A673 (cell line): ENCODE measurements at regions not wholly inside any gene's neighbourhood (a gene's known extent, or its start where the extent isn't known, plus 50 kb on each side); places are given as distances from the start of the nearest gene placed in this dataset.

Source experiments
- BruUV-seq: library from RNA; stranded (reverse); fragments of 400-500 nt; replicated peaks from 2 replicates; lab custom pipeline; 2021; lab: Mats Ljungman, UMichigan
- CTCF ChIA-PET: fragments of 300-600 bp; sonication (Branson Sonifier 250); formaldehyde crosslinking; loops from one replicate; lab custom pipeline; 2022; ENCODE audit warnings: antibody characterized with exemption; lab: Charles Lee
- POLR2A ChIA-PET: fragments of 300-600 bp; sonication (Branson Sonifier 250); formaldehyde crosslinking; loops from one replicate; lab custom pipeline; 2022; ENCODE audit warnings: antibody characterized with exemption; ENCODE audit not compliant: low non-redundant PET; lab: Charles Lee
- DNase-seq: peaks from one replicate; pipeline ENCODE4 v3.0.0-alpha.2; 2015; ENCODE audit warnings: low spot score
- H3K27ac ChIP-seq: fragments of 200-600 bp; sonication (generic); 2 replicates; pipeline ENCODE4 v1.5.1; 2016; ENCODE audit warnings: mixed run types, low read depth, mild to moderate bottlenecking, mixed read lengths, antibody characterized with exemption, low read length; ENCODE audit not compliant: poor library complexity, severe bottlenecking
- H3K27me3 ChIP-seq: fragments of 200-600 bp; sonication (generic); replicated peaks from 2 replicates; pipeline ENCODE4 v1.6.1; 2017; ENCODE audit warnings: mixed run types, low read depth, mild to moderate bottlenecking, mixed read lengths, antibody characterized with exemption, low read length; ENCODE audit not compliant: insufficient read depth, poor library complexity
- H3K36me3 ChIP-seq: fragments of 200-600 bp; sonication (generic); 2 replicates; pipeline ENCODE4 v1.6.1; 2016; ENCODE audit warnings: mixed run types, mild to moderate bottlenecking, mixed read lengths, antibody characterized with exemption, low read length; ENCODE audit not compliant: insufficient read depth, poor library complexity, severe bottlenecking
- H3K4me1 ChIP-seq: fragments of 200-600 bp; sonication (generic); 2 replicates; pipeline ENCODE4 v1.6.1; 2017; ENCODE audit warnings: mixed run types, mild to moderate bottlenecking, mixed read lengths, antibody characterized with exemption, low read length; ENCODE audit not compliant: insufficient read depth, poor library complexity, severe bottlenecking
- H3K4me3 ChIP-seq: fragments of 200-600 bp; sonication (generic); 2 replicates; pipeline ENCODE4 v1.5.1; 2016; ENCODE audit warnings: low read depth, mixed run types, mild to moderate bottlenecking, mixed read lengths, low read length; ENCODE audit not compliant: poor library complexity, severe bottlenecking
- H3K9me3 ChIP-seq: fragments of 200-600 bp; sonication (generic); 2 replicates; pipeline ENCODE4 v1.6.1; 2016; ENCODE audit warnings: mixed run types, low read depth, mild to moderate bottlenecking, mixed read lengths, antibody characterized with exemption, low read length; ENCODE audit not compliant: poor library complexity, severe bottlenecking
- CTCF ChIP-seq: fragments of 300-800, 200-600 bp; sonication (generic); conservative IDR thresholded peaks from 2 replicates; pipeline ENCODE4 v1.5.1; 2017; ENCODE audit warnings: low read depth, mild to moderate bottlenecking, antibody characterized with exemption, low read length, moderate library complexity, mixed read lengths
- EZH2 ChIP-seq: fragments of 200-600 bp; sonication (generic); IDR thresholded peaks from 2 replicates; pipeline ENCODE4 v1.6.1; 2017; ENCODE audit warnings: borderline replicate concordance, low read depth, mild to moderate bottlenecking, mixed read lengths, antibody characterized with exemption, low read length; ENCODE audit not compliant: poor library complexity, severe bottlenecking
- intact Hi-C: fragments of 100-400 bp; cut with micrococcal nuclease; formaldehyde crosslinking; loops from one replicate; pipeline ENCODE4 v1.10.0; 2022; ENCODE audit not compliant: unreplicated experiment

GRCh38 chr14:71332476-71332875 is 425.2 kb downstream of the PCNX1 start:
- no peak for TF ChIP-seq EZH2
- TF ChIP-seq CTCF, result no peak
- H3K4me1 ChIP-seq, result peaks cover 7% of the 10 kb centered on the region
- POLR2A ChIA-PET, result no interaction called here
- intact Hi-C loops, result no loop called here
- no peak for DNase-seq
- H3K9me3 ChIP-seq, result no peaks in the 10 kb centered on the region
- no peaks in the 10 kb centered on the region for H3K36me3 ChIP-seq
- no TSS peak for BruUV-seq
- H3K4me3 ChIP-seq, result no peak overlapping the region
- H3K27ac ChIP-seq, result no peak overlapping the region
- H3K27me3 ChIP-seq, result no peaks in the 10 kb centered on the region
- CTCF ChIA-PET, result no interaction called here

GRCh38 chr14:71333705-71334104 is 426.4 kb downstream of the PCNX1 start:
- H3K9me3 ChIP-seq, result no peaks in the 10 kb centered on the region
- no peak overlapping the region for H3K27ac ChIP-seq
- no peaks in the 10 kb centered on the region for H3K4me1 ChIP-seq
- no peak for DNase-seq
- no TSS peak for BruUV-seq
- CTCF ChIA-PET, result no interaction called here
- POLR2A ChIA-PET, result no interaction called here
- intact Hi-C loops, result no loop called here
- TF ChIP-seq CTCF (no peak), EZH2 (no peak)
- no peaks in the 10 kb centered on the region for H3K27me3 ChIP-seq
- H3K36me3 ChIP-seq, result no peaks in the 10 kb centered on the region
- H3K4me3 ChIP-seq, result no peak overlapping the region

GRCh38 chr14:71336489-71337192 is 429.4 kb downstream of the PCNX1 start:
- Histone ChIP-seq H3K36me3 (no peaks in the 10 kb centered on the region), H3K9me3 (no peaks in the 10 kb centered on the region), H3K27me3 (no peaks in the 10 kb centered on the region), H3K4me3 (no peak overlapping the region), H3K27ac (no peak overlapping the region), H3K4me1 (peaks cover 24% of the 10 kb centered on the region)
- no TSS peak for BruUV-seq
- intact Hi-C loops, result no loop called here
- no peak for TF ChIP-seq CTCF
- TF ChIP-seq EZH2, result no peak
- no peak for DNase-seq
- POLR2A ChIA-PET, result no interaction called here
- CTCF ChIA-PET, result no interaction called here
